ENCODE measurements at regions not wholly inside any gene's neighbourhood (a gene's known extent, or its start where the extent isn't known, plus 50 kb on each side); places are given as distances from the start of the nearest gene placed in this dataset.

- TF ChIP-seq CTCF (conservative IDR thresholded peaks at IDR 0.05; ENCODE audit: low read depth, low read length) (no peak), EZH2 (IDR thresholded peaks at IDR 0.05; ENCODE audit: low read length, unreplicated experiment) (no peak), EZH2phosphoT487 (IDR thresholded peaks at IDR 0.05; ENCODE audit: borderline replicate concordance, low read length) (no peak)
Observed at GRCh38 chr5:142404046-142404477, 79.2 kb upstream of the SPRY4 start.

Measured in PC-3 (cell line).